Fibroblast of skin of back (primary cell): ENCODE measurements at regions not wholly inside any gene's neighbourhood (a gene's known extent, or its start where the extent isn't known, plus 50 kb on each side); places are given as distances from the start of the nearest gene placed in this dataset.
A peak's percentile ranks its signal among the peaks of the same experiment; 100 is the strongest.

Experiments used
- DNase-seq: peaks from one replicate; pipeline ENCODE4 v3.0.0-alpha.2; 2013

- no peak for DNase-seq
These were observed 157.2 kb downstream of the TMEM132E start for GRCh38 chr17:34736611-34737010.

- no peak for DNase-seq
These were observed 154.0 kb downstream of the TMEM132E start for GRCh38 chr17:34733333-34733732.

GRCh38 chr17:34730816-34731215 lies 151.4 kb downstream of the TMEM132E start:
- DNase-seq: no peak

- DNase-seq: no peak
These were observed 149.5 kb downstream of the TMEM132E start for GRCh38 chr17:34728771-34729310.

GRCh38 chr17:34727601-34728000 lies 148.2 kb downstream of the TMEM132E start:
- DNase-seq: no peak

- no peak for DNase-seq
These were observed 147.4 kb downstream of the TMEM132E start for GRCh38 chr17:34726536-34727384.

GRCh38 chr17:34725725-34726124 lies 146.3 kb downstream of the TMEM132E start:
- no peak for DNase-seq

- no peak for DNase-seq
These were observed 145.6 kb downstream of the TMEM132E start for GRCh38 chr17:34725008-34725407.

GRCh38 chr17:34723875-34724274 lies 144.5 kb downstream of the TMEM132E start:
- no peak for DNase-seq

- no peak for DNase-seq
These were observed 141.9 kb downstream of the TMEM132E start for GRCh38 chr17:34721326-34721725.

- no peak for DNase-seq
These were observed 141.4 kb downstream of the TMEM132E start for GRCh38 chr17:34720760-34721159.

GRCh38 chr17:34719569-34719968 lies 140.2 kb downstream of the TMEM132E start:
- no peak for DNase-seq

- no peak for DNase-seq
These were observed 137.7 kb downstream of the TMEM132E start for GRCh38 chr17:34717092-34717491.

GRCh38 chr17:34716291-34716690 lies 136.9 kb downstream of the TMEM132E start:
- no peak for DNase-seq

- no peak for DNase-seq
These were observed 136.1 kb downstream of the TMEM132E start for GRCh38 chr17:34715504-34715903.

GRCh38 chr17:34714475-34715410 lies 135.4 kb downstream of the TMEM132E start:
- DNase-seq: no peak

- no peak for DNase-seq
These were observed 134.3 kb downstream of the TMEM132E start for GRCh38 chr17:34713687-34714086.

- no peak for DNase-seq
These were observed 133.3 kb downstream of the TMEM132E start for GRCh38 chr17:34712481-34713195.

- DNase-seq: no peak
These were observed 132.3 kb downstream of the TMEM132E start for GRCh38 chr17:34711646-34712045.

GRCh38 chr17:34710226-34710625 lies 130.8 kb downstream of the TMEM132E start:
- DNase-seq: no peak

GRCh38 chr17:34709158-34709754 lies 129.9 kb downstream of the TMEM132E start:
- no peak for DNase-seq

GRCh38 chr17:34706029-34706428 lies 126.6 kb downstream of the TMEM132E start:
- peak; percentile 13 for DNase-seq
